Glutamatergic neuron (in vitro differentiated cells): ENCODE measurements at regions not wholly inside any gene's neighbourhood (a gene's known extent, or its start where the extent isn't known, plus 50 kb on each side); places are given as distances from the start of the nearest gene placed in this dataset.

Experiments
- DNase-seq: peaks from one replicate; pipeline ENCODE4 v3.0.0; 2022
- H3K27ac Mint-ChIP-seq: one replicate; pipeline ENCODE4 v1.8.0; 2020; ENCODE audit warnings: mild to moderate bottlenecking, mixed read lengths, inconsistent platforms; ENCODE audit not compliant: unreplicated experiment
- H3K27me3 Mint-ChIP-seq: one replicate; pipeline ENCODE4 v1.8.0; 2020; ENCODE audit warnings: mild to moderate bottlenecking, moderate library complexity, mixed read lengths, inconsistent platforms; ENCODE audit not compliant: unreplicated experiment
- H3K36me3 Mint-ChIP-seq: one replicate; pipeline ENCODE4 v1.8.0; 2020; ENCODE audit warnings: mild to moderate bottlenecking, mixed read lengths, inconsistent platforms; ENCODE audit not compliant: unreplicated experiment
- H3K4me1 Mint-ChIP-seq: one replicate; pipeline ENCODE4 v1.8.0; 2020; ENCODE audit warnings: mild to moderate bottlenecking, low read depth, mixed read lengths, inconsistent platforms; ENCODE audit not compliant: unreplicated experiment
- H3K4me3 Mint-ChIP-seq: one replicate; pipeline ENCODE4 v1.8.0; 2020; ENCODE audit warnings: mild to moderate bottlenecking, mixed read lengths, inconsistent platforms; ENCODE audit not compliant: unreplicated experiment
- H3K9me3 Mint-ChIP-seq: one replicate; pipeline ENCODE4 v1.8.0; 2020; ENCODE audit warnings: mild to moderate bottlenecking, moderate library complexity, mixed read lengths, inconsistent platforms; ENCODE audit not compliant: unreplicated experiment
- CTCF ChIP-seq: fragments of 200-600 bp; sonication (generic); IDR thresholded peaks from one replicate; pipeline ENCODE4 v1.5.0; 2021; ENCODE audit not compliant: partially characterized antibody, unreplicated experiment

DNA sequence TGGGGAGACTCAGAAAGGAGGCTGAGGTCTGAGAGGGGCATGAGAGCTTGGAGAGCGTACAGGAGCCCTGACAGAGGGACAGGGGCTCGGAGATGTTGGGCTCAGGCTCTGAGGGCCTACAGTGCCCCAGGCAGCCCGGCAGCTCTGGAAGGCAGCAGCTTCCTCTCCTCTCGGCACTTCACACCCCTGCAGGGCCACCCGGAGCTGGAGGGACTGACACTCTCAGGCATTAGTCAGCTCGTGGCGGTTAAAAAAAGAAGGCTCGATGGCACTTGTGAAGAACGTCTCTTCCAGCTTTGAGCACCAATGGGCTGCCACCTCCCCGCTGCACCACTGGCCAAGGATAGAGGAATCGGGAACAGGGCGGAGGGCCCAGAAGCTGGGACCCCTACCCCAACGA is 62.6 kb upstream of the SIRPA start:
- no peak for DNase-seq

GRCh38 chr20:1831606-1832005 is 63.6 kb upstream of the SIRPA start:
- no peak overlapping the region for H3K4me3 Mint-ChIP-seq
- H3K4me1 Mint-ChIP-seq: peaks cover 5% of the 10 kb centered on the region
- no peak for DNase-seq
- H3K9me3 Mint-ChIP-seq: peaks cover 1% of the 10 kb centered on the region
- H3K27ac Mint-ChIP-seq: no peak overlapping the region
- peaks cover 8% of the 10 kb centered on the region for H3K27me3 Mint-ChIP-seq
- TF ChIP-seq CTCF: no peak
- no peaks in the 10 kb centered on the region for H3K36me3 Mint-ChIP-seq

More for the DNA sequence above, 62.6 kb upstream of the SIRPA start:
- Mint-ChIP-seq H3K4me3 (no peak overlapping the region), H3K36me3 (no peaks in the 10 kb centered on the region), H3K27me3 (peaks cover 9% of the 10 kb centered on the region), H3K27ac (no peak overlapping the region), H3K4me1 (peaks cover 5% of the 10 kb centered on the region), H3K9me3 (peaks cover 3% of the 10 kb centered on the region)
- no peak for TF ChIP-seq CTCF

GRCh38 chr20:1831096-1831495 is 64.1 kb upstream of the SIRPA start:
- H3K27ac Mint-ChIP-seq: no peak overlapping the region

DNA sequence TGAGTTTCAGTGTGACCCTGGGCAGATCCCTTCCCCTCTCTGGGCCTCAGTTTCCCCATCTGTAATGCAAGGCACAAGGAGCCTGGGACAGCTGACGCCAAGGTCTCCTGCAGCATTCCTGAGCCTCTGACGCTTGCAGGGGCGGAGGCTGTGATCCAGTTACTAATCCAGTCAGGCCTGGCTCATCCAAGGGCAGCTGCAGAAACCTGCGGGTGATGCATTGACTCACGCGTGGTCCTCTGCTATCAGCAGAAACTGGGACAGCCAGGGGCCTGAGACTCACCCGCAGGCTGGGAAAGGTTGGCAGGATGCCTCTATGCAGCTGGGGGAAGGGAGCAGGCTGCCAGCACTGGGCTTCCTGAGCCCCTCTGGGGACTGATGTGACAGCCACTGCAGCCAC is 65.0 kb upstream of the SIRPA start:
- Mint-ChIP-seq H3K27me3 (peaks cover 6% of the 10 kb centered on the region), H3K27ac (no peak overlapping the region), H3K4me3 (no peak overlapping the region), H3K4me1 (peaks cover 5% of the 10 kb centered on the region), H3K9me3 (peaks cover 1% of the 10 kb centered on the region), H3K36me3 (no peaks in the 10 kb centered on the region)
- DNase-seq: no peak
- no peak for TF ChIP-seq CTCF

More at GRCh38 chr20:1831096-1831495, 64.1 kb upstream of the SIRPA start:
- H3K4me3 Mint-ChIP-seq: no peak overlapping the region
- peaks cover 5% of the 10 kb centered on the region for H3K4me1 Mint-ChIP-seq
- H3K27me3 Mint-ChIP-seq: peaks cover 6% of the 10 kb centered on the region
- H3K9me3 Mint-ChIP-seq: peaks cover 1% of the 10 kb centered on the region
- no peak for DNase-seq
- H3K36me3 Mint-ChIP-seq: no peaks in the 10 kb centered on the region
- TF ChIP-seq CTCF: no peak

DNA sequence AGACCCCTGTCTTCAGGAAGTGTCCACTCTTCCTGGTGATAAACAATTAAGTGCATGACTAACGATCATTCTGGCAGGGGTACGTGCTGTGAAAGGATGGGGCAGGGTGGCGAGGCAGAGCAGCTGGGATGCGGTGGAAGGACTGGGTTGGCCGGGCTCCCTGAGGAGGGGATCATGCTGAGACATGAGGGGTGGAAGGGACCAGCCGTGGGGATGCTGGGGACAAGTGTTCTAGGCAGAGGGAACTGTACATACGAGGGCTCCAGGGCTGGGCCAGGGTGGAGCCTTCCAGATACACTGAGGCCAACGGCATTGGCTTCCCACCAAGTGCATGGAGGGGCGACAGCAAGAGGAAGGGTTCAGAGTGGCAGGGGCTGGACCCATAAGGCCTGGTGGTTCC is 65.7 kb upstream of the SIRPA start:
- Mint-ChIP-seq H3K27ac (no peak overlapping the region), H3K9me3 (peaks cover 1% of the 10 kb centered on the region), H3K4me3 (no peak overlapping the region), H3K36me3 (no peaks in the 10 kb centered on the region), H3K4me1 (peaks cover 5% of the 10 kb centered on the region), H3K27me3 (peaks cover 6% of the 10 kb centered on the region)
- no peak for TF ChIP-seq CTCF
- DNase-seq: no peak
